Right cardiac atrium (tissue), 5 donors: ENCODE measurements at regions not wholly inside any gene's neighbourhood (a gene's known extent, or its start where the extent isn't known, plus 50 kb on each side); places are given as distances from the start of the nearest gene placed in this dataset.
"Not testable (repeated sequence)": the region's sequence is repeated elsewhere in the genome, so short reads cannot be mapped to it uniquely, and the experiment has no call there.

Experiments
- ATAC-seq, 2 donors: fragments of 200-7000 bp; cut with Tn5 transposase; one replicate each; pipeline versions ENCODE4 v1.8.0 to v1.9.1; 2020; ENCODE audit warnings: moderate library complexity in 2 of 2, mild to moderate bottlenecking in 1 of 2
- DNase-seq, 3 donors: peaks; one replicate each; pipeline ENCODE4 v3.0.0-alpha.2; 2020
- H3K27ac ChIP-seq: one replicate; pipeline ENCODE4 v1.5.1; 2013; ENCODE audit warnings: mild to moderate bottlenecking, low read length, control low read depth, moderate library complexity
- H3K27me3 ChIP-seq: one replicate; pipeline ENCODE4 v1.6.1; 2013; ENCODE audit not compliant: control insufficient read depth, insufficient read depth
- H3K4me1 ChIP-seq: one replicate; pipeline ENCODE4 v1.6.1; 2013; ENCODE audit warnings: low read length; ENCODE audit not compliant: control insufficient read depth, insufficient read depth
- H3K4me3 ChIP-seq: one replicate; pipeline ENCODE4 v1.5.1; 2013; ENCODE audit warnings: low read length, control low read depth
- H3K9me3 ChIP-seq: one replicate; pipeline ENCODE4 v1.6.1; 2013; ENCODE audit warnings: low read length; ENCODE audit not compliant: control insufficient read depth
- WGBS: extraction: QIAGEN DNeasy Blood & Tissue Kit; methylation state at CpG from one replicate; pipeline ENCODE4 v1.1.7; 2013; 5-methylcytosine and 5-hydroxymethylcytosine counted together
- intact Hi-C, 4 donors: fragments of 100-400 bp; cut with DNase I; formaldehyde crosslinking; loops; one replicate each; pipeline versions ENCODE4 v1.11.0 to v1.14.0; 2022 to 2023
- donor health status: healthy with polysubstance abuse.
- donor health status: DM: no; HTN: yes; CAD: no.
- donor health status: DM: no; HTN: no; CAD: no.
- donor health status: DM: no; HTN: yes; CAD: no; lungs with severe emphysema.
- donor health status: DM: yes; HTN: yes; CAD: no.

- no peaks in the 10 kb centered on the region for H3K9me3 ChIP-seq
- no peak for DNase-seq
- intact Hi-C loops: no loop called here
- H3K4me1 ChIP-seq: no peaks in the 10 kb centered on the region
- 70% methylated on average over 3 of the region's 3 CpGs for WGBS
- no peak for ATAC-seq
- H3K4me3 ChIP-seq: no peak overlapping the region
- no peaks in the 10 kb centered on the region for H3K27me3 ChIP-seq
- no peak overlapping the region for H3K27ac ChIP-seq
Observed at GRCh38 chr14:45587142-45587541, 334.1 kb upstream of the MIS18BP1 start.

- 77% methylated on average over 5 of the region's 5 CpGs for WGBS
- no peaks in the 10 kb centered on the region for H3K9me3 ChIP-seq
- DNase-seq (no peak), ATAC-seq (no peak)
- H3K4me1 ChIP-seq: no peaks in the 10 kb centered on the region
- intact Hi-C loops: no loop called here
- H3K27me3 ChIP-seq: no peaks in the 10 kb centered on the region
- H3K4me3 ChIP-seq: no peak overlapping the region
- H3K27ac ChIP-seq: no peak overlapping the region
Observed at GRCh38 chr14:45559626-45560025, 306.6 kb upstream of the MIS18BP1 start.

- DNase-seq (no peak), ATAC-seq (no peak)
- Histone ChIP-seq H3K27me3 (no peaks in the 10 kb centered on the region), H3K27ac (no peak overlapping the region), H3K4me1 (no peaks in the 10 kb centered on the region), H3K9me3 (no peaks in the 10 kb centered on the region), H3K4me3 (no peak overlapping the region)
- intact Hi-C loops: no loop called here
Observed at GRCh38 chr14:45558183-45558582, 305.2 kb upstream of the MIS18BP1 start.

- intact Hi-C loops: no loop called here
- no peaks in the 10 kb centered on the region for H3K27me3 ChIP-seq
- DNase-seq: no peak
- no peak overlapping the region for H3K4me3 ChIP-seq
- H3K27ac ChIP-seq: no peak overlapping the region
- WGBS: 80% methylated on average over 1 of the region's 1 CpG
- no peak for ATAC-seq
- H3K9me3 ChIP-seq: no peaks in the 10 kb centered on the region
- no peaks in the 10 kb centered on the region for H3K4me1 ChIP-seq
Observed at GRCh38 chr14:45553981-45554380, 301.0 kb upstream of the MIS18BP1 start.

GRCh38 chr14:45551240-45551820 lies 298.3 kb upstream of the MIS18BP1 start:
- DNase-seq, H3K27ac ChIP-seq, intact Hi-C loops, H3K4me1 ChIP-seq, H3K27me3 ChIP-seq, H3K9me3 ChIP-seq, ATAC-seq, H3K4me3 ChIP-seq: not testable (repeated sequence)
- 59% methylated on average over 16 of the region's 16 CpGs for WGBS

- no peak for ATAC-seq
- Histone ChIP-seq H3K27ac (no peak overlapping the region), H3K27me3 (no peaks in the 10 kb centered on the region), H3K4me1 (no peaks in the 10 kb centered on the region), H3K9me3 (no peaks in the 10 kb centered on the region), H3K4me3 (no peak overlapping the region)
- DNase-seq: no peak
- intact Hi-C loops: no loop called here
- WGBS: 64% methylated on average over 2 of the region's 2 CpGs
Observed at GRCh38 chr14:45531022-45531421, 278.0 kb upstream of the MIS18BP1 start.

GRCh38 chr14:45526715-45527549 lies 273.9 kb upstream of the MIS18BP1 start:
- H3K4me3 ChIP-seq: no peak overlapping the region
- H3K9me3 ChIP-seq: no peaks in the 10 kb centered on the region
- peak; percentile 53 to 77 for ATAC-seq
- intact Hi-C loops: loop anchor here (2.0 to 5.0 kb wide), 2 partner anchors 100 kb away; no protein-coding TSS in a partner anchor
- H3K4me1 ChIP-seq: no peaks in the 10 kb centered on the region
- H3K27ac ChIP-seq: no peak overlapping the region
- 55% methylated on average over 14 of the region's 14 CpGs for WGBS
- peak in 1 of 3 donors; percentile 33 for DNase-seq
- H3K27me3 ChIP-seq: no peaks in the 10 kb centered on the region

- Histone ChIP-seq H3K4me1 (no peaks in the 10 kb centered on the region), H3K27ac (no peak overlapping the region), H3K27me3 (no peaks in the 10 kb centered on the region), H3K4me3 (no peak overlapping the region), H3K9me3 (no peaks in the 10 kb centered on the region)
- no peak for DNase-seq
- no peak for ATAC-seq
- 64% methylated on average over 1 of the region's 1 CpG for WGBS
- intact Hi-C loops: no loop called here
Observed at GRCh38 chr14:45519766-45520165, 266.8 kb upstream of the MIS18BP1 start.

- peaks cover 5% of the 10 kb centered on the region for H3K4me1 ChIP-seq
- no peaks in the 10 kb centered on the region for H3K27me3 ChIP-seq
- H3K4me3 ChIP-seq: no peak overlapping the region
- peak overlapping the region; percentile 72 for H3K27ac ChIP-seq
- DNase-seq: peak; percentile 13 to 38 (median 35)
- no peaks in the 10 kb centered on the region for H3K9me3 ChIP-seq
- ATAC-seq: peak; percentile 85 to 89
- WGBS: 40% methylated on average over 4 of the region's 4 CpGs
- intact Hi-C loops: no loop called here
Observed at GRCh38 chr14:45492876-45493275, 239.9 kb upstream of the MIS18BP1 start.

GRCh38 chr14:45491914-45492313 lies 238.9 kb upstream of the MIS18BP1 start:
- H3K9me3 ChIP-seq: no peaks in the 10 kb centered on the region
- ATAC-seq (peak in 1 of 2 donors; percentile 40), DNase-seq (peak in 1 of 3 donors; percentile 28)
- intact Hi-C loops: no loop called here
- 81% methylated on average over 3 of the region's 3 CpGs for WGBS
- peaks cover 5% of the 10 kb centered on the region for H3K4me1 ChIP-seq
- no peak overlapping the region for H3K4me3 ChIP-seq
- H3K27ac ChIP-seq: no peak overlapping the region
- H3K27me3 ChIP-seq: no peaks in the 10 kb centered on the region

- intact Hi-C loops: no loop called here
- H3K4me3 ChIP-seq: no peak overlapping the region
- H3K27me3 ChIP-seq: no peaks in the 10 kb centered on the region
- 87% methylated on average over 1 of the region's 1 CpG for WGBS
- no peak overlapping the region for H3K27ac ChIP-seq
- no peaks in the 10 kb centered on the region for H3K9me3 ChIP-seq
- DNase-seq: no peak
- ATAC-seq: no peak
- H3K4me1 ChIP-seq: no peaks in the 10 kb centered on the region
Observed at GRCh38 chr14:45486599-45486998, 233.6 kb upstream of the MIS18BP1 start.
